ENCODE measurements at regions not wholly inside any gene's neighbourhood (a gene's known extent, or its start where the extent isn't known, plus 50 kb on each side); places are given as distances from the start of the nearest gene placed in this dataset.

DNA sequence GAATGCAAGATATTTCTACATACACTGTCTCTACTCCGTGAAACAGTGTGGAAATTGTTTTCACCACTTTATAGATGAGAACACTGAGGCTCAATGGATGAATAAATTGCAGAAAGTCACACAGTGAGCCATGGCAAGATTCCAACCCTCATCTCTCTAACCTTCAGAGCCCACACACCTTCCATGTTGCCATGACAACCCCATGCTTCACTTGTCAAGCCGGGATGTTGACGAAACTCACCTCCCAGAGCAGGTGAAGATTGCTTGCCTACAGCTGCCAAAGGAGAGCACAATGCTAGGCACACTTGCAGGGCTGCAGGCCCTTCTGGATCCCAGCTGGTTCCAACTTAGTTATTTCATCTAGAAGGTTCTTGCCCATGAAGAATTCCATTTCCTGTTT lies 71.4 kb upstream of the SEZ6L start:
- TF ChIP-seq, protein P1, sequence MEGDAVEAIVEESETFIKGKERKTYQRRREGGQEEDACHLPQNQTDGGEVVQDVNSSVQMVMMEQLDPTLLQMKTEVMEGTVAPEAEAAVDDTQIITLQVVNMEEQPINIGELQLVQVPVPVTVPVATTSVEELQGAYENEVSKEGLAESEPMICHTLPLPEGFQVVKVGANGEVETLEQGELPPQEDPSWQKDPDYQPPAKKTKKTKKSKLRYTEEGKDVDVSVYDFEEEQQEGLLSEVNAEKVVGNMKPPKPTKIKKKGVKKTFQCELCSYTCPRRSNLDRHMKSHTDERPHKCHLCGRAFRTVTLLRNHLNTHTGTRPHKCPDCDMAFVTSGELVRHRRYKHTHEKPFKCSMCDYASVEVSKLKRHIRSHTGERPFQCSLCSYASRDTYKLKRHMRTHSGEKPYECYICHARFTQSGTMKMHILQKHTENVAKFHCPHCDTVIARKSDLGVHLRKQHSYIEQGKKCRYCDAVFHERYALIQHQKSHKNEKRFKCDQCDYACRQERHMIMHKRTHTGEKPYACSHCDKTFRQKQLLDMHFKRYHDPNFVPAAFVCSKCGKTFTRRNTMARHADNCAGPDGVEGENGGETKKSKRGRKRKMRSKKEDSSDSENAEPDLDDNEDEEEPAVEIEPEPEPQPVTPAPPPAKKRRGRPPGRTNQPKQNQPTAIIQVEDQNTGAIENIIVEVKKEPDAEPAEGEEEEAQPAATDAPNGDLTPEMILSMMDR (IDR thresholded peaks at IDR 0.05; ENCODE audit: control insufficient read depth, extremely low read depth, insufficient read depth) = no peak
- no peak for DNase-seq (ENCODE audit: low read depth)
- no peak overlapping the region for H3K4me3 ChIP-seq (ENCODE audit: low read depth, low read length)

DNA sequence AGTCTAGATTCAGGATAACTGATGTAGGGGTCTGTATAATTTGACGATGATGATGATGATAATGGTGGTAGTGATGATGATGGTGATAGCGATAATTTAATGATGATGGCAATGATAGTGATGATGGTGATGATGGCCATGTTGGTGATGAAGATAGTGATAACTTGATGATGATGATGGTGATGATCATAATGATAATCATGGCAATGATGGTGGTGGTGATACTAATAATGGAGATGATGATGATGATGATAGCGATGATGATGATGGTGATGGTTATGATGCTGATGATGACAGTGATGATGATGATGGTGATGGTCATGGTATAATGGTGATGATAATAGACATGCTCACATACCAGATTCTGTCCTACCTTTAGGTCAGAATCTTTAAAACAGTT lies 66.2 kb upstream of the SEZ6L start:
- H3K4me3 ChIP-seq (ENCODE audit: low read depth, low read length) = no peak overlapping the region
- no peak for DNase-seq (ENCODE audit: low read depth)
- TF ChIP-seq, protein P1 (IDR thresholded peaks at IDR 0.05; ENCODE audit: control insufficient read depth, extremely low read depth, insufficient read depth) = no peak

DNA sequence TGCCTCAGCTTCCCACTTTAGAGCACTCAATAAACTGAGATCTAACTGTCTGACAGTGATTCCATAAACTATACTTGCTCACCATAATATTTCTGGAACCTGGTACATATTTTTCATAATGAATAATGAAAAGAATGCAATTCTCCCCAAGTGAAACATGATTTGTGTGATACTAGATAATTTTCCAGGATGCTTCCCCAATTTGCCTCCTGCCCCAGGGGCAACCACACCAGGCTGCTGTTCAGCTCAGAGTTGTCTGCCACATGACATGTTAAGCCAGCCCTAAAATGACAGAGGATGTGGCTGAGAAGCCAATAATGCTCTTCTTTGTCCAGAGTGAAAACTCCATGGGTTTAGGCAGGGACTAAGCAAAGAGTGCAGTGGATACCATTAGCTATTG lies 62.9 kb upstream of the SEZ6L start:
- H3K4me3 ChIP-seq (ENCODE audit: low read depth, low read length) = no peak overlapping the region
- TF ChIP-seq, protein P1 (IDR thresholded peaks at IDR 0.05; ENCODE audit: control insufficient read depth, extremely low read depth, insufficient read depth) = no peak
- no peak for DNase-seq (ENCODE audit: low read depth)

DNA sequence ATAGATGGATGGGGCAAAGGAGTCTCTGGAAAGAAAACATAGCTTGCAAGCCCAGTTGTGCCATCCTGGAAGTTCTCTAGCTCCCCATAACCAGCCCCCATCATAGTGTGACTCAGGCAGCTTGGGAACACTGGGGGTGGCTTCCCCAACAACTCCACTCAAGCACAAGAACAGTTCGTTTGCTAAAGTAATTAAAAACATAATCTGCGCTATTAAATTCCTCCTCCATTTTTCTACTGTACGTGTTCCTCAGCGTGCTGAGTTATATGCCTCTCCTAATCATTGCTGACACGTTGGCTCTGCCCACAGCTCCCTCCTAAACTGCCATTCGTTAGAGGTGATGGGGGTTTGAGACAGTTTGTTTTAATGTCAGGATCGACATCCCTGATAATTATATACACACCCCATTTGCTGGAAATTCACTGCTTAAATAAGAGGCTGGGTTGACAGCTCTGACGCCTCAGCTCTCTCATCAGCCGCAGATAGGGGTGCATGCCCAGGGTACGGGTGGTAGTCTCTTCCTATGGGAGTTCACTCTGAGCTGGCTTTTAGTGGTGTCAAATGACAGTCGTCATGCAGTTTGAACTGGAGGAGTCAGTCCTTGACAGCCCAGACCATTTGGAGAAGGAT lies 59.5 kb upstream of the SEZ6L start:
- no peak overlapping the region for H3K4me3 ChIP-seq (ENCODE audit: low read depth, low read length)
- TF ChIP-seq, protein P1 (IDR thresholded peaks at IDR 0.05; ENCODE audit: control insufficient read depth, extremely low read depth, insufficient read depth) = no peak
- no peak for DNase-seq (ENCODE audit: low read depth)

DNA sequence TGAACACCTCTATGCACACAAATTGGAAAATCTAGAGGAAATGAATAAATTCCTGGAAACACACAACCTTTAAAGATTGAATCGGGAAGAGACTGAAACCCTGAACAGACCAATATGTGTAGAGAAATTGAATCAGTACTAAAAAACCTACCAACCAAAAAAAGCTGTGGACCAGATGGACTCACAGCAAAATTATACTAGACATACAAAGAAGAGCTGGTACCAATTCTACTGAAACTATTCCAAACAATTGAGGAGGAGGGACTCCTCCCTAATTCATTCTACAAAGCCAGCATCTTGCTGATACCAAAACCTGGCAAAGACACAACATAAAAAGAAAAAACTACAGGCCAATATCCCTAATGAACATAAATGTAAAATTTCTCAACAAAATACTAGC lies 54.4 kb upstream of the SEZ6L start:
- TF ChIP-seq, protein P1 (IDR thresholded peaks at IDR 0.05; ENCODE audit: control insufficient read depth, extremely low read depth, insufficient read depth) = no peak
- DNase-seq (ENCODE audit: low read depth) = no peak
- no peak overlapping the region for H3K4me3 ChIP-seq (ENCODE audit: low read depth, low read length)

DNA sequence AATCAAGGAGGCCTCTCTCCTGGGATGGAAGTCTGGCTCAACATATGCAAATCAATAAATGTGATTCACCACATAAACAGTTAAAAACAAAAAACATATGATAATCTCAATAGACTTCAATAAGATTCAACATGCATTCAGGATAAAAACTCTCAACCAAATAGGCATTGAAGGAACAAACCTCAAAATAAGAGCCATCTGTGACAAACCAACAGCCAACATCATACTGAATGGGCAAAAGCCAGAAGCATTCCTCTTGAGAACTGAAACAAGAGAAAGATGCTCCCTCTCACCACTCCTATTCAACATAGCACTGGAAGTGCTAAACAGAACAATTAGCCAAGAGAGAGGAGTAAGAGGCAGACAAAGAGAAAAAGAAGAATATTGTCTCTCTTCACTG lies 54.0 kb upstream of the SEZ6L start:
- H3K4me3 ChIP-seq (ENCODE audit: low read depth, low read length) = no peak overlapping the region
- TF ChIP-seq, protein P1 (IDR thresholded peaks at IDR 0.05; ENCODE audit: control insufficient read depth, extremely low read depth, insufficient read depth) = no peak
- no peak for DNase-seq (ENCODE audit: low read depth)

Measured in LNCaP clone FGC (cell line).